Urinary bladder (tissue), 3 donors: ENCODE measurements at regions not wholly inside any gene's neighbourhood (a gene's known extent, or its start where the extent isn't known, plus 50 kb on each side); places are given as distances from the start of the nearest gene placed in this dataset.
"Not testable (repeated sequence)": the region's sequence is repeated elsewhere in the genome, so short reads cannot be mapped to it uniquely, and the experiment has no call there.

ENCODE experiments used
- DNase-seq: peaks from one replicate; pipeline ENCODE4 v3.0.0-alpha.2; 2015; ENCODE audit errors: extremely low spot score
- H3K27ac ChIP-seq: one replicate; pipeline ENCODE4 v1.5.1; 2013; ENCODE audit warnings: low read depth, mild to moderate bottlenecking, moderate library complexity
- H3K36me3 ChIP-seq: one replicate; pipeline ENCODE4 v1.6.1; 2013; ENCODE audit warnings: mild to moderate bottlenecking, moderate library complexity; ENCODE audit not compliant: insufficient read depth
- H3K4me1 ChIP-seq: one replicate; pipeline ENCODE4 v1.6.1; 2013; ENCODE audit warnings: mild to moderate bottlenecking, moderate library complexity; ENCODE audit not compliant: insufficient read depth
- H3K4me3 ChIP-seq: one replicate; pipeline ENCODE4 v1.5.1; 2013; ENCODE audit warnings: low read depth, low read length
- WGBS: extraction: QIAGEN DNeasy Blood & Tissue Kit; methylation state at CpG from one replicate; pipeline ENCODE4 v1.1.7; 2013; 5-methylcytosine and 5-hydroxymethylcytosine counted together
- donor health status: healthy with polysubstance abuse.
- donor health status: healthy.

DNA sequence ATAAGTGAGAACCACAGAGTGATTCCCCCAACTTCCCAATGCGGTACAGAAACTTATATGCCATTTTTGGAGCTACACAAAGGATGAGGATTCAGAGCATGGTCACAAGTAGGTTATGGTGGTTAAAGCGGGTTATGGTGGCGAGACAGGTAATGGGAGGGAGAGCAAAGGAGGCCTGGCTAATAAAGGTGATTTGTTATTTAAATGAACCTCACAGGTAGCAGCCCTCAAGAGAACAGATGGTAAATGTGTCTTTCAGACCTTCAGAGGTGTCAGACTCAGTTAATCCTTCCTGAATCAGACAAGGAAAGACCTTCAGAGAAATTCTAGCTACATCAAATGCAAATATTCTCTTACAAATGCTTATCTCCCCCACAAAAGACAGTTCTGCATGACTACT is 1971.4 kb downstream of the OLFM4 start:
- Histone ChIP-seq H3K27ac (no peak overlapping the region), H3K4me1 (no peaks in the 10 kb centered on the region), H3K36me3 (no peaks in the 10 kb centered on the region), H3K4me3 (no peak overlapping the region)
- DNase-seq, result no peak
- 85% methylated on average over 3 of the region's 3 CpGs for WGBS

- Histone ChIP-seq H3K36me3 (no peaks in the 10 kb centered on the region), H3K4me1 (no peaks in the 10 kb centered on the region), H3K27ac (no peak overlapping the region), H3K4me3 (no peak overlapping the region)
- WGBS, result 89% methylated on average over 5 of the region's 5 CpGs
- DNase-seq, result no peak
These were observed 1972.2 kb downstream of the OLFM4 start for GRCh38 chr13:55000844-55001243.

- no peak overlapping the region for H3K27ac ChIP-seq
- WGBS, result 85% methylated on average over 2 of the region's 2 CpGs
- H3K4me3 ChIP-seq, result no peak overlapping the region
- DNase-seq, result no peak
- no peaks in the 10 kb centered on the region for H3K36me3 ChIP-seq
- H3K4me1 ChIP-seq, result no peaks in the 10 kb centered on the region
These were observed 1973.3 kb downstream of the OLFM4 start for GRCh38 chr13:55001881-55002280.

DNA sequence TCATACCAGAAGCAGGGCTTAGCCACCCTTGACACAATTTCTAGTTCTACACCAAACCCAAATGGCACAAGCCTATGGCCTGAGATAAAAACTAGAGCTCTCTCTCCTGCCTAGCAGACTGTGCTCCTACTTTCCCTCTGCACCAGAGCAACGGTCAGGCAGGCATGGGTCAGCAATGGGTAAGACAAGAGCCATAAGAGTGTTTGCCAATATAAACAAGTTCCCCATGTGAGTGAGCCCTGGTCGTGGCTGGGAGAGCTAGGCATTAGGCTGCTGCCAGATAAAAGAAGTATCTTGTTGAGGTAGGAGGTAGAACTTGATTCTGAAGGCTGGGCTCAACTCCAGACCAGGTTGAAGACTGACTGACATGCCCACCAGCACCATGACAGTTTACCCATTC is 1979.1 kb downstream of the OLFM4 start:
- 26% methylated on average over 2 of the region's 2 CpGs for WGBS
- no peak overlapping the region for H3K4me3 ChIP-seq
- no peak overlapping the region for H3K27ac ChIP-seq
- H3K4me1 ChIP-seq, result no peaks in the 10 kb centered on the region
- DNase-seq, result no peak
- H3K36me3 ChIP-seq, result no peaks in the 10 kb centered on the region

GRCh38 chr13:55013051-55013450 is 1984.4 kb downstream of the OLFM4 start:
- Histone ChIP-seq H3K4me1 (no peaks in the 10 kb centered on the region), H3K27ac (no peak overlapping the region), H3K4me3 (no peak overlapping the region), H3K36me3 (no peaks in the 10 kb centered on the region)
- WGBS, result 30% methylated on average over 4 of the region's 4 CpGs
- no peak for DNase-seq

GRCh38 chr13:55029280-55029679 is 2000.7 kb downstream of the OLFM4 start:
- 95% methylated on average over 2 of the region's 2 CpGs for WGBS
- Histone ChIP-seq H3K36me3 (no peaks in the 10 kb centered on the region), H3K4me3 (no peak overlapping the region), H3K27ac (no peak overlapping the region), H3K4me1 (no peaks in the 10 kb centered on the region)
- no peak for DNase-seq

GRCh38 chr13:55038230-55038629 is 2009.6 kb downstream of the OLFM4 start:
- Histone ChIP-seq H3K27ac (no peak overlapping the region), H3K4me3 (no peak overlapping the region), H3K4me1 (no peaks in the 10 kb centered on the region), H3K36me3 (no peaks in the 10 kb centered on the region)
- DNase-seq, result no peak
- WGBS, result 28% methylated on average over 1 of the region's 1 CpG

DNA sequence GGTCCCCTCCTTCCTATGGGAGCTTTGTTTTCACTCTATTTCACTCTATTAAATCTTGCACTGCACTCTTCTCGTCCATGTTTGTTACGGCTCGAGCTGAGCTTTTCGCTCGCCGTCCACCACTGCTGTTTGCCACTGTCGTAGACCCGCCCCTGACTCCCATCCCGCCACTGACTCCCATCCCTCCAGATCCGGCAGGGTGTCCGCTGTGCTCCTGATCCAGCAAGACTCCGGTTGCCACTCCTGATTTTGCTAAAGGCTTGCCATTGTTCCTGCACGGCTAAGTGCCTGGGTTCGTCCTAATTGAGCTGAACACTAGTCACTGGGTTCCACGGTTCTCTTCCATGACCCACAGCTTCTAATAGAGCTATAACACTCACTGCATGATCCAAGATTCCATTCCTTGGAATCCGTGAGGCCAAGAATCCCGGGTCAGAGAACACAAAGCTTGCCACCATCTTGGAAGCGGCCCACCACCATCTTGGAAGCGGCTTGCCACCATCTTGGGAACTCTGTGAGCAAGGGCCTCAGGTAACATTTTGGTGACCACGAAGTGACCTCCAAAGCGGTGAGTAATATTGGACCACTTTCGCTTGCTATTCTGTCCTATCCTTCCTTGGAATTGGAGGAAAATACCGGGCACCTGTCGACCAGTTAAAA is 2025.4 kb downstream of the OLFM4 start:
- not testable (repeated sequence) for H3K4me1 ChIP-seq, H3K36me3 ChIP-seq, DNase-seq, H3K4me3 ChIP-seq, H3K27ac ChIP-seq
- 94% methylated on average over 24 of the region's 24 CpGs for WGBS

DNA sequence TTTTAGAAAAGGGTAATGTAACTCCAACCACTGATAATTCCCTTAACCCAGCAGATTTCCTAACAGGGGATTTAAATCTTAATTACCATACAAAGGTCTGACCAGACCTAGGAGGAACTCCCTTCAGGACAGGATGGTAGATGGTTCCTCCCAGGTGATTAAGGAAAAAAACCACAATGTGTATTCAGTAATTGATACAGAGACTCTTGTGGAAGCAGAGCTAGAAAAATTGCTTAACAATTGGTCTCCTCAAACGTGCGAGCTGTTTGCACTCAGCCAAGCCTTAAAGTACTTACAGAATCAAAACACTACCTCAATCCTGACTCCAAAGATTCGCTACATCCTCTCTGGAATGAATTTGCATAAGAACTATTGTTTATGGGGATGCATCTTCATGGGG is 2027.1 kb downstream of the OLFM4 start:
- DNase-seq, H3K27ac ChIP-seq, H3K4me1 ChIP-seq, H3K36me3 ChIP-seq, H3K4me3 ChIP-seq: not testable (repeated sequence)
- WGBS, result 89% methylated on average over 3 of the region's 3 CpGs

GRCh38 chr13:55062662-55063061 is 2034.0 kb downstream of the OLFM4 start:
- H3K4me3 ChIP-seq, result no peak overlapping the region
- no peak overlapping the region for H3K27ac ChIP-seq
- WGBS, result 86% methylated on average over 7 of the region's 7 CpGs
- H3K4me1 ChIP-seq, result no peaks in the 10 kb centered on the region
- no peaks in the 10 kb centered on the region for H3K36me3 ChIP-seq
- no peak for DNase-seq

- no peaks in the 10 kb centered on the region for H3K36me3 ChIP-seq
- no peak for DNase-seq
- no peak overlapping the region for H3K27ac ChIP-seq
- WGBS, result 34% methylated on average over 1 of the region's 1 CpG
- no peaks in the 10 kb centered on the region for H3K4me1 ChIP-seq
- H3K4me3 ChIP-seq, result no peak overlapping the region
These were observed 2039.3 kb downstream of the OLFM4 start for GRCh38 chr13:55067946-55068345.

GRCh38 chr13:55069746-55070145 is 2041.1 kb downstream of the OLFM4 start:
- Histone ChIP-seq H3K4me3 (no peak overlapping the region), H3K27ac (no peak overlapping the region), H3K4me1 (no peaks in the 10 kb centered on the region), H3K36me3 (no peaks in the 10 kb centered on the region)
- WGBS, result 93% methylated on average over 1 of the region's 1 CpG
- no peak for DNase-seq

DNA sequence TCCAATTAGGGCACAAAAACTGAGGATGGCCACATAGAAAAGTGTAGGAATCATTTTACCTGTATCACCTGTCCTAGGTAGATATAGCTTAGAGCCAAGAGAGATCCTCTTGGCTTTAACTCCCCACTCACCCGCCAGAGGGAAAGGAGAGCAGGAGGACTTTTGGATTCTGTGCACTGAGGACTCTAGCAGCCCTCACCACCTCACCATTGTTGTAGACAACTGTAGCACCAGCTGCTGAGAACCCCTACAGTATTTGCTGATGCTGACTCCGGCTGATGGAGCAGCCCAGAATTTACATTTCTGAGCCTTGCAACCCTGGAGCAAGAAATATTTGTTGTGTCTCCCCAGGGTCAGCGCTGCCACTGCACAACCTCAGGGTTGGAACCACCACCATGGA is 2044.4 kb downstream of the OLFM4 start:
- DNase-seq, result no peak
- 91% methylated on average over 3 of the region's 3 CpGs for WGBS
- Histone ChIP-seq H3K4me3 (no peak overlapping the region), H3K4me1 (no peaks in the 10 kb centered on the region), H3K27ac (no peak overlapping the region), H3K36me3 (no peaks in the 10 kb centered on the region)

DNA sequence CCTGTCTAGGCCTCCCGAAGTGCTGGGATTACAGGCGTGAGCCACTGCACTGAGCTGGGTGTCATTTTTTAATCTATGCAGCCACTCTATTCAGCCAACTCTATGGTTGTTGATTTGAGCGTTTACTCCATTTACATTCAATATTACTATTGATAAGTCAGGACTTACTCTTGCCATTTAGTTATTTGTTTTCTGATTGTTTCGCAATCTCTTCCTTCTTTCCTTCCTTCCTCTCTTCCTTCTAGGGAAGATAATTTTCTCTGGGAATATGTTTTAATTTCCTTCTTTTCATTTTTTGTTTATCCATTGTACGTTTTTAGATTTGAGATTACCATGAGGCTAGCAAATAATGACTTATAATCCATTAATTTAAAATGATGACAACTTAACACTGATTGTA is 2056.0 kb downstream of the OLFM4 start:
- no peak for DNase-seq
- 75% methylated on average over 5 of the region's 5 CpGs for WGBS
- no peak overlapping the region for H3K27ac ChIP-seq
- H3K36me3 ChIP-seq, result no peaks in the 10 kb centered on the region
- H3K4me3 ChIP-seq, result no peak overlapping the region
- H3K4me1 ChIP-seq, result no peaks in the 10 kb centered on the region

DNA sequence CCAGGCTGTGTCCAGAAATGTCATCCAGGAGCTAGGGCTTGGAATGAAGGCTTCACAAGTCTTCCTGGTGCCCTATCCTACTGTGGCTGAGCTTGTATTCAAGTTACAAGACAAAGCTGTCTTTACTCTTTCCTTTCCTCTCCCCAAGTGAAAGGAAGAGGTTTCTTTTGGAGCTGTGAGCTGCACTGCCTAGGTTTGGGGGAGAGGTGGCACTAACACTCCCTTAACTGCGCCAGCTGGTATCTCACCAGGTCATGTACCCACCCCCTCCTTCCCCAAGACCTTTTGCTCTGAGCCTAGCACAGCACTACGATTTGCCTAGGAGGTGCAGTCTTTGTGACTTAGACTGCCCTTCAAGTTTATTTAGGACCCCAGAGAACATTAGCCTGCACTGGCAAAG is 2053.6 kb upstream of the PRR20A start:
- Histone ChIP-seq H3K27ac (no peak overlapping the region), H3K4me3 (no peak overlapping the region), H3K4me1 (no peaks in the 10 kb centered on the region), H3K36me3 (no peaks in the 10 kb centered on the region)
- WGBS, result 76% methylated on average over 2 of the region's 2 CpGs
- no peak for DNase-seq
